ENCODE measurements at regions not wholly inside any gene's neighbourhood (a gene's known extent, or its start where the extent isn't known, plus 50 kb on each side); places are given as distances from the start of the nearest gene placed in this dataset.

DNA sequence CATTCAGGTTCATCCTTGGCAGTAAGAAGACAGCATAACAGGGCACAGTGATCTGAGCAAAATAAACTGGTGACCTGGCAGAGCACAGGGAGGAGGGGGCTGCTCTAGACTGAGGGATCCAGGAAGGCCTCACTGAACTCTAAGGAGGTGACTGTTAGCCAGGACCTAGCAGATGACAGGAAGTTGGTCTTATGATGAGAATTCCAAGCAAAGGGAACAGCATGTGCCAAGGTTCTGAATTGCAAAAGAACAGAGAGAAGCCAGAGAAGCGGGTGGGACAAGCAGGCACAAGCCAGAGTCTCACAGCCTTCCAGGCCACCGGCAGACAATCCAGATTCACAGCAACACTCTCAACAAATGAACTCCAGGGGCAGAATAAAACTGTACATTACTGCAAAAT, 152.7 kb upstream of the PTPRM start:
- TF ChIP-seq EZH2 (IDR thresholded peaks at IDR 0.05; ENCODE audit: borderline replicate concordance, low read length): no peak
- TF ChIP-seq, protein P1, sequence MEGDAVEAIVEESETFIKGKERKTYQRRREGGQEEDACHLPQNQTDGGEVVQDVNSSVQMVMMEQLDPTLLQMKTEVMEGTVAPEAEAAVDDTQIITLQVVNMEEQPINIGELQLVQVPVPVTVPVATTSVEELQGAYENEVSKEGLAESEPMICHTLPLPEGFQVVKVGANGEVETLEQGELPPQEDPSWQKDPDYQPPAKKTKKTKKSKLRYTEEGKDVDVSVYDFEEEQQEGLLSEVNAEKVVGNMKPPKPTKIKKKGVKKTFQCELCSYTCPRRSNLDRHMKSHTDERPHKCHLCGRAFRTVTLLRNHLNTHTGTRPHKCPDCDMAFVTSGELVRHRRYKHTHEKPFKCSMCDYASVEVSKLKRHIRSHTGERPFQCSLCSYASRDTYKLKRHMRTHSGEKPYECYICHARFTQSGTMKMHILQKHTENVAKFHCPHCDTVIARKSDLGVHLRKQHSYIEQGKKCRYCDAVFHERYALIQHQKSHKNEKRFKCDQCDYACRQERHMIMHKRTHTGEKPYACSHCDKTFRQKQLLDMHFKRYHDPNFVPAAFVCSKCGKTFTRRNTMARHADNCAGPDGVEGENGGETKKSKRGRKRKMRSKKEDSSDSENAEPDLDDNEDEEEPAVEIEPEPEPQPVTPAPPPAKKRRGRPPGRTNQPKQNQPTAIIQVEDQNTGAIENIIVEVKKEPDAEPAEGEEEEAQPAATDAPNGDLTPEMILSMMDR (conservative IDR thresholded peaks at IDR 0.05 in 1 of 2, IDR thresholded peaks at IDR 0.05 in 1 of 2; ENCODE audit: extremely low read depth in 1 of 2, insufficient read depth in 1 of 2, low read depth in 1 of 2, low read length in 2 of 2): no peak
